ENCODE measurements at regions not wholly inside any gene's neighbourhood (a gene's known extent, or its start where the extent isn't known, plus 50 kb on each side); places are given as distances from the start of the nearest gene placed in this dataset.

GRCh38 chr15:97841558-97841957 is 118.9 kb upstream of the ARRDC4 start (continued):
- TF ChIP-seq BACH2 (CRISPR knock-in tag; IDR thresholded peaks at IDR 0.05; ENCODE audit: borderline replicate concordance) (no peak), ZNF70 (CRISPR knock-in tag; IDR thresholded peaks at IDR 0.05) (no peak), ZNF8 (CRISPR knock-in tag; IDR thresholded peaks at IDR 0.05) (no peak)

- no peak for ATAC-seq
- TF ChIP-seq TOX (CRISPR knock-in tag; IDR thresholded peaks at IDR 0.05; ENCODE audit: borderline replicate concordance) (no peak), OSR1 (CRISPR knock-in tag; IDR thresholded peaks at IDR 0.05) (no peak), ZFP3 (CRISPR knock-in tag; IDR thresholded peaks at IDR 0.05) (no peak)
Observed at GRCh38 chr15:97849183-97849582, 111.3 kb upstream of the ARRDC4 start.

- no peak for ATAC-seq
- TF ChIP-seq CSDC2 (CRISPR knock-in tag; IDR thresholded peaks at IDR 0.05) (no peak), ZNF8 (CRISPR knock-in tag; IDR thresholded peaks at IDR 0.05) (no peak), ZNF70 (CRISPR knock-in tag; IDR thresholded peaks at IDR 0.05) (no peak), OSR1 (CRISPR knock-in tag; IDR thresholded peaks at IDR 0.05) (no peak), TCF4 (CRISPR knock-in tag; IDR thresholded peaks at IDR 0.05; ENCODE audit: borderline replicate concordance) (no peak), POU6F1 (CRISPR knock-in tag; IDR thresholded peaks at IDR 0.05; ENCODE audit: borderline replicate concordance, low read depth) (no peak), PPARA (CRISPR knock-in tag; IDR thresholded peaks at IDR 0.05; ENCODE audit: borderline replicate concordance) (no peak), SNAI2 (CRISPR knock-in tag; IDR thresholded peaks at IDR 0.05) (no peak)
Observed at GRCh38 chr15:97858296-97858695, 102.2 kb upstream of the ARRDC4 start.

GRCh38 chr15:97861529-97862260 is 98.8 kb upstream of the ARRDC4 start:
- no peak for ATAC-seq
- TF ChIP-seq PPARA (CRISPR knock-in tag; IDR thresholded peaks at IDR 0.05; ENCODE audit: borderline replicate concordance) (no peak), BACH2 (CRISPR knock-in tag; IDR thresholded peaks at IDR 0.05; ENCODE audit: borderline replicate concordance) (no peak), ZFP3 (CRISPR knock-in tag; IDR thresholded peaks at IDR 0.05) (no peak), ARNTL (CRISPR knock-in tag; IDR thresholded peaks at IDR 0.05; ENCODE audit: borderline replicate concordance, low read depth) (no peak), ZNF8 (CRISPR knock-in tag; IDR thresholded peaks at IDR 0.05) (no peak), CSDC2 (CRISPR knock-in tag; IDR thresholded peaks at IDR 0.05) (no peak)
- TF ChIP-seq, protein P1, sequence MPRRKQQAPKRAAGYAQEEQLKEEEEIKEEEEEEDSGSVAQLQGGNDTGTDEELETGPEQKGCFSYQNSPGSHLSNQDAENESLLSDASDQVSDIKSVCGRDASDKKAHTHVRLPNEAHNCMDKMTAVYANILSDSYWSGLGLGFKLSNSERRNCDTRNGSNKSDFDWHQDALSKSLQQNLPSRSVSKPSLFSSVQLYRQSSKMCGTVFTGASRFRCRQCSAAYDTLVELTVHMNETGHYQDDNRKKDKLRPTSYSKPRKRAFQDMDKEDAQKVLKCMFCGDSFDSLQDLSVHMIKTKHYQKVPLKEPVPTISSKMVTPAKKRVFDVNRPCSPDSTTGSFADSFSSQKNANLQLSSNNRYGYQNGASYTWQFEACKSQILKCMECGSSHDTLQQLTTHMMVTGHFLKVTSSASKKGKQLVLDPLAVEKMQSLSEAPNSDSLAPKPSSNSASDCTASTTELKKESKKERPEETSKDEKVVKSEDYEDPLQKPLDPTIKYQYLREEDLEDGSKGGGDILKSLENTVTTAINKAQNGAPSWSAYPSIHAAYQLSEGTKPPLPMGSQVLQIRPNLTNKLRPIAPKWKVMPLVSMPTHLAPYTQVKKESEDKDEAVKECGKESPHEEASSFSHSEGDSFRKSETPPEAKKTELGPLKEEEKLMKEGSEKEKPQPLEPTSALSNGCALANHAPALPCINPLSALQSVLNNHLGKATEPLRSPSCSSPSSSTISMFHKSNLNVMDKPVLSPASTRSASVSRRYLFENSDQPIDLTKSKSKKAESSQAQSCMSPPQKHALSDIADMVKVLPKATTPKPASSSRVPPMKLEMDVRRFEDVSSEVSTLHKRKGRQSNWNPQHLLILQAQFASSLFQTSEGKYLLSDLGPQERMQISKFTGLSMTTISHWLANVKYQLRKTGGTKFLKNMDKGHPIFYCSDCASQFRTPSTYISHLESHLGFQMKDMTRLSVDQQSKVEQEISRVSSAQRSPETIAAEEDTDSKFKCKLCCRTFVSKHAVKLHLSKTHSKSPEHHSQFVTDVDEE (CRISPR knock-in tag; IDR thresholded peaks at IDR 0.05): no peak

DNA sequence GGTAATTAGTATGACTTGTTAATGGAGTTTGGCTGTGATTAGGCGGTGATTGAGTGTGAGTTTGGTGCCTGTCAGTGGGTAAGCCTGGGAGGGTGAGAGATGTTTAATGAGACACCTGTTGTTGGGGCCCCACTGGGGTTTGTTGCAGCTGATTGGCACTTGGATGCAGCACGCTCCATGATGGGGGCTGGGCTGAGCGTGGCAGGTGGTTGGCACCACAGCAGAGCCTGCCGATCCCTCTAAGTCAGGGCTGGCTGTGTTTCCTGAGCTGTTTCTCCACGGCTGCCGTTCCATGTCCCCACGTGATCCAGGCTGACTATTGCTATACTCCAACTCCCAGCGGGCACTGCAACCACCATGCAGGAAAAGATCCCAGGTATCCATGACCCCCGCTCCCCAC is 93.5 kb upstream of the ARRDC4 start:
- ATAC-seq: no peak

DNA sequence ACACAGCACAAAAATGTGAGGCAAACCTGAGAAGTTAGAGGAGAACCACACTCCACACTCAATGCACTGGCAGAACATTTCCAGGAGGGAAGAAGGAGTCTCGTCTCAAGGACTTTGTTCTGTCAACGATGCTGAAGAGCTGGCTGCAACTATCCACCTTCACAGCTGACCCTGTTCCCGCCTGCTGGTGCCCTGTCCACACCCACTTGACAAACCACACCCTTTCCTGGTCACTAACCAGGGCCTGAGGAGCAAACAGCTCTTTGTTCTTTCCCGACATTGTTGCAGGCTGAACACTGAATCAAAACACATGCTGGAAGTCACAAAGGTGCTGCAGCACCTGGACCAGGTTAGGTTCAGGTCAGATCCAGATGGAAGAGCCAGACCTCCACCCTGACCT is 92.6 kb upstream of the ARRDC4 start:
- ATAC-seq: no peak
- TF ChIP-seq BACH2 (CRISPR knock-in tag; IDR thresholded peaks at IDR 0.05; ENCODE audit: borderline replicate concordance) (no peak), GLIS3 (CRISPR knock-in tag; IDR thresholded peaks at IDR 0.05) (no peak)

More for the DNA sequence above, 93.5 kb upstream of the ARRDC4 start:
- TF ChIP-seq TOX (CRISPR knock-in tag; IDR thresholded peaks at IDR 0.05; ENCODE audit: borderline replicate concordance): no peak

GRCh38 chr15:97868981-97869380 is 91.5 kb upstream of the ARRDC4 start:
- ATAC-seq: no peak

More at GRCh38 chr15:97868981-97869380, 91.5 kb upstream of the ARRDC4 start:
- no peak for TF ChIP-seq TCF4 (CRISPR knock-in tag; IDR thresholded peaks at IDR 0.05; ENCODE audit: borderline replicate concordance)
- no peak for TF ChIP-seq ZFP30 (CRISPR knock-in tag; IDR thresholded peaks at IDR 0.05)
- TF ChIP-seq ESRRG (CRISPR knock-in tag; IDR thresholded peaks at IDR 0.05): no peak
- TF ChIP-seq, protein P2, sequence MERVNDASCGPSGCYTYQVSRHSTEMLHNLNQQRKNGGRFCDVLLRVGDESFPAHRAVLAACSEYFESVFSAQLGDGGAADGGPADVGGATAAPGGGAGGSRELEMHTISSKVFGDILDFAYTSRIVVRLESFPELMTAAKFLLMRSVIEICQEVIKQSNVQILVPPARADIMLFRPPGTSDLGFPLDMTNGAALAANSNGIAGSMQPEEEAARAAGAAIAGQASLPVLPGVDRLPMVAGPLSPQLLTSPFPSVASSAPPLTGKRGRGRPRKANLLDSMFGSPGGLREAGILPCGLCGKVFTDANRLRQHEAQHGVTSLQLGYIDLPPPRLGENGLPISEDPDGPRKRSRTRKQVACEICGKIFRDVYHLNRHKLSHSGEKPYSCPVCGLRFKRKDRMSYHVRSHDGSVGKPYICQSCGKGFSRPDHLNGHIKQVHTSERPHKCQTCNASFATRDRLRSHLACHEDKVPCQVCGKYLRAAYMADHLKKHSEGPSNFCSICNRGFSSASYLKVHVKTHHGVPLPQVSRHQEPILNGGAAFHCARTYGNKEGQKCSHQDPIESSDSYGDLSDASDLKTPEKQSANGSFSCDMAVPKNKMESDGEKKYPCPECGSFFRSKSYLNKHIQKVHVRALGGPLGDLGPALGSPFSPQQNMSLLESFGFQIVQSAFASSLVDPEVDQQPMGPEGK (CRISPR knock-in tag; IDR thresholded peaks at IDR 0.05; ENCODE audit: borderline replicate concordance): no peak
- no peak for TF ChIP-seq RARB (CRISPR knock-in tag; IDR thresholded peaks at IDR 0.05)
- no peak for TF ChIP-seq CREB5 (CRISPR knock-in tag; IDR thresholded peaks at IDR 0.05; ENCODE audit: low read depth)
- no peak for TF ChIP-seq ZNF8 (CRISPR knock-in tag; IDR thresholded peaks at IDR 0.05)
- TF ChIP-seq CSDC2 (CRISPR knock-in tag; IDR thresholded peaks at IDR 0.05): no peak

Data from SK-N-SH treated with all-trans-retinoic acid at 6 μM for 48 hours (cell line).